NCI-H2081 (cell line): ENCODE measurements at regions not wholly inside any gene's neighbourhood (a gene's known extent, or its start where the extent isn't known, plus 50 kb on each side); places are given as distances from the start of the nearest gene placed in this dataset.

Experiments
- DNase-seq, 2 experiments: peaks; one replicate each; lab custom pipeline; 2025; lab: John Stamatoyannopoulos, UW

GRCh38 chr18:56021809-56022195, 433.8 kb upstream of the TCF4 start:
- no peak for DNase-seq

- DNase-seq: no peak
Observed at GRCh38 chr18:56021136-56021808, 433.3 kb upstream of the TCF4 start.

- no peak for DNase-seq
Observed at GRCh38 chr18:56019908-56020307, 431.9 kb upstream of the TCF4 start.

GRCh38 chr18:56019156-56019555, 431.2 kb upstream of the TCF4 start:
- no peak for DNase-seq

- DNase-seq: no peak
Observed at GRCh38 chr18:56009411-56009810, 421.4 kb upstream of the TCF4 start.

GRCh38 chr18:56003720-56004088, 415.7 kb upstream of the TCF4 start:
- no peak for DNase-seq

- no peak for DNase-seq
Observed at GRCh38 chr18:56003009-56003719, 415.2 kb upstream of the TCF4 start.

GRCh38 chr18:56001576-56001975, 413.6 kb upstream of the TCF4 start:
- DNase-seq: no peak

GRCh38 chr18:56000041-56000440, 412.0 kb upstream of the TCF4 start:
- DNase-seq: no peak

- no peak for DNase-seq
Observed at GRCh38 chr18:55999641-56000040, 411.6 kb upstream of the TCF4 start.

- DNase-seq: no peak
Observed at GRCh38 chr18:55998801-55999385, 410.9 kb upstream of the TCF4 start.

GRCh38 chr18:55998071-55998522, 410.1 kb upstream of the TCF4 start:
- no peak for DNase-seq

- DNase-seq: no peak
Observed at GRCh38 chr18:55997151-55997561, 409.2 kb upstream of the TCF4 start.

GRCh38 chr18:55996717-55997116, 408.7 kb upstream of the TCF4 start:
- no peak for DNase-seq

GRCh38 chr18:55990186-55990585, 402.2 kb upstream of the TCF4 start:
- no peak for DNase-seq

- DNase-seq: no peak
Observed at GRCh38 chr18:55988537-55988936, 400.5 kb upstream of the TCF4 start.

- no peak for DNase-seq
Observed at GRCh38 chr18:55983433-55983832, 395.4 kb upstream of the TCF4 start.

- DNase-seq: no peak
Observed at GRCh38 chr18:55982992-55983391, 395.0 kb upstream of the TCF4 start.

GRCh38 chr18:55981712-55982475, 393.9 kb upstream of the TCF4 start:
- DNase-seq: no peak

GRCh38 chr18:55974521-55974920, 386.5 kb upstream of the TCF4 start:
- no peak for DNase-seq

- DNase-seq: no peak
Observed at GRCh38 chr18:55968550-55968949, 380.6 kb upstream of the TCF4 start.

- DNase-seq: no peak
Observed at GRCh38 chr18:55967019-55967418, 379.0 kb upstream of the TCF4 start.

GRCh38 chr18:55964171-55964570, 376.2 kb upstream of the TCF4 start:
- no peak for DNase-seq
